ENCODE measurements at regions not wholly inside any gene's neighbourhood (a gene's known extent, or its start where the extent isn't known, plus 50 kb on each side); places are given as distances from the start of the nearest gene placed in this dataset.

DNA sequence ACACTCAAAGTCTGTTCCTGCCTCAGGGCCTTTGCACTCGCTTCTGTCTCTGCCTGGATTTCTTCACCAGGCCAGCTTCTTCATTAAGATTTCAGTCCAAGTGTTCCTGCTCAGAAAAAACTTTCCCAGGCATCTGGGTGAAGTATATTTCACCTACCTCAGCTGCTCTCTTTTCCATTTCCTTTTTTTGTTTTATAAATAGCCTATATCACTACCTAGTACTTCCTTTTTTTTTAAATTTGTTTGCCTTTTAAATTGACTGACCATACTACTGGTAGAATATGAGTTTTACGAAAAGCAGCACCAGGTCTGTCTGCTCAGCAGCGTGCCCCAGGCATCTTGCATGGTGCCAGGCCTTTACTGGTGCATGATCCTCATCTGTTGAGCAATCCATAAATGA, 1064.4 kb downstream of the UQCRFS1 start:
- TF ChIP-seq BHLHE40 (IDR thresholded peaks at IDR 0.05; ENCODE audit: borderline replicate concordance in 1 of 2, low read depth in 2 of 2, low read length in 1 of 2) (no peak), USF1 (IDR thresholded peaks at IDR 0.05; ENCODE audit: borderline replicate concordance, extremely low read length, insufficient read depth, low read depth, low read length) (no peak), CREB1 (IDR thresholded peaks at IDR 0.05; ENCODE audit: low read depth) (no peak), MYC (IDR thresholded peaks at IDR 0.05; ENCODE audit: insufficient read depth, insufficient read length, insufficient replicate concordance, low read length, severe bottlenecking) (no peak), ESRRA (IDR thresholded peaks at IDR 0.05; ENCODE audit: low read length) (no peak), MTA2 (IDR thresholded peaks at IDR 0.05; ENCODE audit: low read depth) (no peak), EED (IDR thresholded peaks at IDR 0.05; ENCODE audit: low read depth) (no peak), SMC3 (IDR thresholded peaks at IDR 0.05; ENCODE audit: borderline replicate concordance, low read length) (no peak), FOXM1 (IDR thresholded peaks at IDR 0.05; ENCODE audit: low read depth, low read length) (no peak), IKZF1 (conservative IDR thresholded peaks at IDR 0.05) (no peak), CBFB (IDR thresholded peaks at IDR 0.05; ENCODE audit: low read depth) (no peak), ZNF622 (IDR thresholded peaks at IDR 0.05) (no peak)
